MCF 10A (cell line): ENCODE measurements at regions not wholly inside any gene's neighbourhood (a gene's known extent, or its start where the extent isn't known, plus 50 kb on each side); places are given as distances from the start of the nearest gene placed in this dataset.
"Not testable (repeated sequence)": the region's sequence is repeated elsewhere in the genome, so short reads cannot be mapped to it uniquely, and the experiment has no call there.

ENCODE experiments used
- BruUV-seq: library from RNA; stranded (reverse); fragments of 400-500 nt; replicated peaks from 2 replicates; lab custom pipeline; 2021; lab: Mats Ljungman, UMichigan
- CTCF ChIA-PET: fragments of 300-600 bp; sonication (Branson Sonifier 250); formaldehyde crosslinking; extraction: SDS; loops from one replicate; lab custom pipeline; 2021; ENCODE audit warnings: antibody characterized with exemption, inconsistent platforms; lab: Yijun Ruan, JAX
- POLR2A ChIA-PET: fragments of 300-600, 350-650 bp; sonication (Branson Sonifier 250); formaldehyde crosslinking; extraction: SDS; loops from one replicate; lab custom pipeline; 2020; ENCODE audit warnings: antibody characterized with exemption, inconsistent platforms; lab: Yijun Ruan, JAX
- DNase-seq: peaks from one replicate; pipeline ENCODE4 v3.0.0-alpha.2; 2018; ENCODE audit not compliant: unreplicated experiment
- H3K27ac Mint-ChIP-seq: one replicate; pipeline ENCODE4 v1.8.0; 2022; ENCODE audit warnings: mild to moderate bottlenecking, low read depth, mixed read lengths; ENCODE audit not compliant: unreplicated experiment
- H3K27me3 Mint-ChIP-seq: one replicate; pipeline ENCODE4 v1.8.0; 2022; ENCODE audit warnings: mixed read lengths; ENCODE audit not compliant: insufficient read depth, unreplicated experiment
- H3K36me3 Mint-ChIP-seq: one replicate; pipeline ENCODE4 v1.8.0; 2022; ENCODE audit warnings: mild to moderate bottlenecking, moderate library complexity, mixed read lengths; ENCODE audit not compliant: insufficient read depth, unreplicated experiment
- H3K4me1 Mint-ChIP-seq: one replicate; pipeline ENCODE4 v1.8.0; 2022; ENCODE audit warnings: mixed read lengths; ENCODE audit not compliant: insufficient read depth, unreplicated experiment
- H3K4me3 Mint-ChIP-seq: one replicate; pipeline ENCODE4 v1.8.0; 2022; ENCODE audit warnings: mild to moderate bottlenecking, moderate library complexity, mixed read lengths; ENCODE audit not compliant: unreplicated experiment
- H3K9me3 Mint-ChIP-seq: one replicate; pipeline ENCODE4 v1.8.0; 2022; ENCODE audit warnings: mixed read lengths; ENCODE audit not compliant: unreplicated experiment
- CTCF ChIP-seq: fragments of 200-600 bp; IDR thresholded peaks from one replicate; pipeline ENCODE4 v1.8.0; 2022; ENCODE audit warnings: antibody characterized with exemption, mild to moderate bottlenecking; ENCODE audit not compliant: unreplicated experiment
- intact Hi-C: fragments of 100-400 bp; cut with micrococcal nuclease; formaldehyde crosslinking; loops from 2 replicates; pipeline ENCODE4 v1.14.1; 2022

- no peak for DNase-seq
- H3K9me3 Mint-ChIP-seq, result peaks cover 20% of the 10 kb centered on the region
- no peak overlapping the region for H3K27ac Mint-ChIP-seq
- no peak for TF ChIP-seq CTCF
- intact Hi-C loops, result no loop called here
- no TSS peak for BruUV-seq
- no peaks in the 10 kb centered on the region for H3K36me3 Mint-ChIP-seq
- H3K4me1 Mint-ChIP-seq, result no peaks in the 10 kb centered on the region
- H3K27me3 Mint-ChIP-seq, result no peaks in the 10 kb centered on the region
- H3K4me3 Mint-ChIP-seq, result no peak overlapping the region
- ChIA-PET POLR2A (no interaction called here), CTCF (no interaction called here)
Measured at GRCh38 chr6:86331265-86331840, 606.0 kb upstream of the HTR1E start.

GRCh38 chr6:86306210-86306609 lies 631.1 kb upstream of the HTR1E start:
- intact Hi-C loops, result no loop called here
- Mint-ChIP-seq H3K27me3 (no peaks in the 10 kb centered on the region), H3K36me3 (no peaks in the 10 kb centered on the region), H3K27ac (no peak overlapping the region), H3K4me3 (no peak overlapping the region), H3K4me1 (no peaks in the 10 kb centered on the region), H3K9me3 (peaks cover 10% of the 10 kb centered on the region)
- no peak for DNase-seq
- ChIA-PET CTCF (interaction anchor here (0.6 kb wide), 1 partner anchor 41 kb away, joined by 3 read pairs; no protein-coding TSS in a partner anchor), POLR2A (no interaction called here)
- TF ChIP-seq CTCF, result no peak
- BruUV-seq, result no TSS peak

- Mint-ChIP-seq H3K9me3 (peaks cover 20% of the 10 kb centered on the region), H3K4me1 (no peaks in the 10 kb centered on the region), H3K4me3 (no peak overlapping the region), H3K27me3 (no peaks in the 10 kb centered on the region), H3K27ac (no peak overlapping the region), H3K36me3 (peaks cover 6% of the 10 kb centered on the region)
- TF ChIP-seq CTCF, result no peak
- ChIA-PET CTCF (no interaction called here), POLR2A (no interaction called here)
- BruUV-seq, result no TSS peak
- intact Hi-C loops, result no loop called here
- no peak for DNase-seq
Measured at GRCh38 chr6:86285876-86286275, 643.2 kb upstream of the SYNCRIP start.

GRCh38 chr6:86284809-86285480 lies 642.3 kb upstream of the SYNCRIP start:
- H3K36me3 Mint-ChIP-seq, H3K4me3 Mint-ChIP-seq, intact Hi-C loops, H3K4me1 Mint-ChIP-seq, CTCF ChIA-PET, H3K27me3 Mint-ChIP-seq, POLR2A ChIA-PET, DNase-seq, BruUV-seq, H3K27ac Mint-ChIP-seq: not testable (repeated sequence)
- peaks cover 23% of the 10 kb centered on the region for H3K9me3 Mint-ChIP-seq

GRCh38 chr6:86283596-86283995 lies 640.9 kb upstream of the SYNCRIP start:
- peaks cover 23% of the 10 kb centered on the region for H3K9me3 Mint-ChIP-seq
- H3K4me3 Mint-ChIP-seq, intact Hi-C loops, POLR2A ChIA-PET, DNase-seq, H3K36me3 Mint-ChIP-seq, H3K4me1 Mint-ChIP-seq, CTCF ChIA-PET, H3K27me3 Mint-ChIP-seq, BruUV-seq, H3K27ac Mint-ChIP-seq: not testable (repeated sequence)
